ENCODE measurements at regions not wholly inside any gene's neighbourhood (a gene's known extent, or its start where the extent isn't known, plus 50 kb on each side); places are given as distances from the start of the nearest gene placed in this dataset.

GRCh38 chr1:232484856-232485255, 145.1 kb downstream of the SIPA1L2 start:
- H3K27me3 ChIP-seq (ENCODE audit: control insufficient read depth in 2 of 2, insufficient read depth in 2 of 2, low read length in 2 of 2), result no peaks in the 10 kb centered on the region
- no TSS peak for BruUV-seq (replicated peaks)
- intact Hi-C loops (cut with micrococcal nuclease), result no loop called here
- no peaks in the 10 kb centered on the region for H3K9me1 ChIP-seq (replicated peaks; ENCODE audit: control insufficient read depth, extremely low read depth, insufficient read depth, low read length)
- no peak overlapping the region for H2AFZ ChIP-seq (ENCODE audit: low read depth, low read length)
- no peaks in the 10 kb centered on the region for H3K4me1 ChIP-seq (ENCODE audit: control insufficient read depth, extremely low read depth, insufficient read depth, low read length)
- H3K9me3 ChIP-seq (replicated peaks; ENCODE audit: control insufficient read depth, insufficient read depth, low read length), result no peaks in the 10 kb centered on the region
- no peak for DNase-seq (ENCODE audit: low read depth, low spot score)
- CTCF ChIA-PET, result interaction anchor here (1.3 to 2.4 kb wide), 2 partner anchors 9 to 11 kb away, joined by 4 to 12 read pairs; no protein-coding TSS in a partner anchor
- no peak for FAIRE-seq
- H4K20me1 ChIP-seq (replicated peaks; ENCODE audit: control insufficient read depth, extremely low read depth, insufficient read depth, low read length), result no peaks in the 10 kb centered on the region
- TF ChIP-seq MYC (IDR thresholded peaks at IDR 0.05; ENCODE audit: low read depth, low read length) (no peak), GATA2 (IDR thresholded peaks at IDR 0.05; ENCODE audit: insufficient read depth, insufficient read length, low read depth, low read length) (no peak), POLR2A (IDR thresholded peaks at IDR 0.05; ENCODE audit: low read depth, low read length) (no peak), JUN (IDR thresholded peaks at IDR 0.05; ENCODE audit: borderline replicate concordance, insufficient read depth, insufficient read length, low read depth) (no peak), MAX (IDR thresholded peaks at IDR 0.05; ENCODE audit: insufficient read depth, insufficient read length) (no peak), POLR2AphosphoS5 (IDR thresholded peaks at IDR 0.05; ENCODE audit: insufficient read depth, low read depth, low read length) (no peak), EZH2 (IDR thresholded peaks at IDR 0.05; ENCODE audit: borderline replicate concordance, low read depth, low read length, severe bottlenecking) (no peak), FOS (IDR thresholded peaks at IDR 0.05; ENCODE audit: borderline replicate concordance, insufficient read depth, low read length) (no peak), CTCF (IDR thresholded peaks at IDR 0.05; ENCODE audit: extremely low read depth in 1 of 2, insufficient read depth in 1 of 2, low read depth in 1 of 2, low read length in 2 of 2) (no peak)
- no peak overlapping the region for H3K9ac ChIP-seq (replicated peaks; ENCODE audit: extremely low read depth, insufficient read depth, low read length)
- no peak overlapping the region for H3K4me3 ChIP-seq (replicated peaks in 1 of 3; ENCODE audit: insufficient read depth in 1 of 3, low read depth in 1 of 3, low read length in 3 of 3)
- POLR2A ChIA-PET, result no interaction called here
- H3K27ac ChIP-seq (ENCODE audit: insufficient read depth, low read depth, low read length), result no peak overlapping the region
- H3K79me2 ChIP-seq (ENCODE audit: control insufficient read depth, insufficient read depth, low read length), result no peaks in the 10 kb centered on the region
- H3K36me3 ChIP-seq (ENCODE audit: control insufficient read depth in 2 of 2, extremely low read depth in 1 of 2, insufficient read depth in 2 of 2, low read length in 2 of 2), result no peaks in the 10 kb centered on the region
- H3K4me2 ChIP-seq (ENCODE audit: insufficient read depth, low read length), result no peak overlapping the region
- dilution Hi-C loops (cut with MboI; ENCODE audit: extremely low pct_ligation_motif_present, low sequenced_read_pairs), result no loop called here

All from endothelial cell of umbilical vein (primary cell).